ENCODE measurements at regions not wholly inside any gene's neighbourhood (a gene's known extent, or its start where the extent isn't known, plus 50 kb on each side); places are given as distances from the start of the nearest gene placed in this dataset.
A peak's percentile ranks its signal among the peaks of the same experiment; 100 is the strongest.

DNA sequence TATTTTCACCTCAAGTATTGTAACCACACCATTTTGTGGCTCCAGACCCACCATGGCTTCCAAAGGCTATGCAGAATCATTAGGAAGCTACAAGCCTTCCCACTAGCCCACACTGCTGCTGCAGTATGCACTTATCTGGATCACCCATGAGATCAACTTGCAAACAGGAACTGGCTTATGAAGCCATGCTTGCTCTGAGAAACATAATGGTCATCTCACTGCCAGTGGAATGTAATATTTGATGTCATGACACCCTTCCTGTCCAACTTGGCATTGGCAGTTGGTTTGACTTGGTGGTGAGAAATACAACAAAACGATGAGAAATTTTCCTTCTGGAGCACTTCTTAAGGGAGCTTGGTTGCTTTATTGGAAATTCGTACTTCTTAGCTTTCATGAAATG is 69.3 kb upstream of the FRMD6 start:
- Histone ChIP-seq H3K36me3 (replicated peaks in 1 of 2) (no peaks in the 10 kb centered on the region), H3K4me1 (replicated peaks in 1 of 2) (no peaks in the 10 kb centered on the region), H3K9me3 (replicated peaks in 1 of 3) (no peaks in the 10 kb centered on the region), H3K27ac (no peak overlapping the region), H3K27me3 (no peaks in the 10 kb centered on the region), H3K4me3 (no peak overlapping the region)
- no peak for DNase-seq
- 78 to 89% (median 81%) methylated on average over 2 of the region's 2 CpGs for WGBS, 4 donors
- intact Hi-C loops (cut with DNase I) = no loop called here
- TF ChIP-seq POLR2A (IDR thresholded peaks at IDR 0.05) = no peak
- TF ChIP-seq, protein P1, sequence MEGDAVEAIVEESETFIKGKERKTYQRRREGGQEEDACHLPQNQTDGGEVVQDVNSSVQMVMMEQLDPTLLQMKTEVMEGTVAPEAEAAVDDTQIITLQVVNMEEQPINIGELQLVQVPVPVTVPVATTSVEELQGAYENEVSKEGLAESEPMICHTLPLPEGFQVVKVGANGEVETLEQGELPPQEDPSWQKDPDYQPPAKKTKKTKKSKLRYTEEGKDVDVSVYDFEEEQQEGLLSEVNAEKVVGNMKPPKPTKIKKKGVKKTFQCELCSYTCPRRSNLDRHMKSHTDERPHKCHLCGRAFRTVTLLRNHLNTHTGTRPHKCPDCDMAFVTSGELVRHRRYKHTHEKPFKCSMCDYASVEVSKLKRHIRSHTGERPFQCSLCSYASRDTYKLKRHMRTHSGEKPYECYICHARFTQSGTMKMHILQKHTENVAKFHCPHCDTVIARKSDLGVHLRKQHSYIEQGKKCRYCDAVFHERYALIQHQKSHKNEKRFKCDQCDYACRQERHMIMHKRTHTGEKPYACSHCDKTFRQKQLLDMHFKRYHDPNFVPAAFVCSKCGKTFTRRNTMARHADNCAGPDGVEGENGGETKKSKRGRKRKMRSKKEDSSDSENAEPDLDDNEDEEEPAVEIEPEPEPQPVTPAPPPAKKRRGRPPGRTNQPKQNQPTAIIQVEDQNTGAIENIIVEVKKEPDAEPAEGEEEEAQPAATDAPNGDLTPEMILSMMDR (IDR thresholded peaks at IDR 0.05) = no peak

DNA sequence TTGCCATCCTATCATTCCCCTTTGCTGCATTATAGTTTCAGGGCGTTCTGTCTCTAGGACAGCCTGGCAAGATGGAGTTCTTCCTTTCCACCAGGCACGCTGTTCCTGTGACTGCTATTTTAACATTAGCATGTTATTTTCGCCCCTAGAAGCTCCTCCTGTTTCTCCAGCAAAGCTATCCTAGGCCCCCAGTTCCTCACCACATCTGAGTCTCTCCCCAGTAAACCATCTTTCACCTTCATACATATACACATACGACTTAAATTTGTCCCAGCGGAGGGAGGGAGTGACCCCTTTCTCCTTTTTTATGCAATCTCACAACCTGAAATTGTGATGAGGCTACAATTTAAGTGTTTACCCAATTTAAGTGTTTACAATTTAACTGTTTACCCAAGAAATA is 66.7 kb upstream of the FRMD6 start:
- H3K9me3 ChIP-seq (replicated peaks in 1 of 3) = no peaks in the 10 kb centered on the region
- H3K27ac ChIP-seq = no peak overlapping the region
- DNase-seq = no peak
- no peak for TF ChIP-seq POLR2A (IDR thresholded peaks at IDR 0.05)
- TF ChIP-seq, protein P1 (IDR thresholded peaks at IDR 0.05) = no peak
- WGBS, 4 donors = 80 to 88% (median 84%) methylated on average over 5 of the region's 5 CpGs
- H3K27me3 ChIP-seq = no peaks in the 10 kb centered on the region
- intact Hi-C loops (cut with DNase I) = no loop called here
- no peak overlapping the region for H3K4me3 ChIP-seq
- H3K36me3 ChIP-seq (replicated peaks in 1 of 2) = no peaks in the 10 kb centered on the region
- H3K4me1 ChIP-seq (replicated peaks in 1 of 2) = no peaks in the 10 kb centered on the region

DNA sequence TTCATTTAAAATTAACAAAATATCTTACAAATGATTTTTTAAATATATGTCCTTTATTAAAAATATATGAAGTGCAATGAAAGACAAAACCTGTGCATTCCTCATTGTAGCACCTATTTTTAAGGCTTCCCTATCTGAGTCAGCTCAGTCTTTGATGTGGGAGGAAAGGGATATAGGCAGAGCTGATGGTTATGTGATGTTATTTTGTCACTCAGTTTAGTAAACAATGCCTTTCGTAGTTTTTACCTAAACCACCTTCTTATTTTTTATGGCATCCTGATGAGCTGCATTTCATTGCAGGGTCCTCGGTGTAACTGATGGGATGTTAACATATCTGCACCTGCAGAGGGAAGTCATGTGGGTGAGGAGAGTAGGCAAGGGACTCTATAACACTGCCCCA is 58.9 kb upstream of the FRMD6 start:
- WGBS, 4 donors = 67 to 84% (median 76%) methylated on average over 2 of the region's 2 CpGs
- intact Hi-C loops (cut with DNase I) = no loop called here
- H3K36me3 ChIP-seq (replicated peaks in 1 of 2) = no peaks in the 10 kb centered on the region
- H3K4me1 ChIP-seq (replicated peaks in 1 of 2) = no peaks in the 10 kb centered on the region
- no peaks in the 10 kb centered on the region for H3K9me3 ChIP-seq (replicated peaks in 1 of 3)
- DNase-seq = no peak
- H3K4me3 ChIP-seq = no peak overlapping the region
- no peaks in the 10 kb centered on the region for H3K27me3 ChIP-seq
- TF ChIP-seq POLR2A (IDR thresholded peaks at IDR 0.05) = no peak
- TF ChIP-seq, protein P1 (IDR thresholded peaks at IDR 0.05) = no peak
- H3K27ac ChIP-seq = no peak overlapping the region

DNA sequence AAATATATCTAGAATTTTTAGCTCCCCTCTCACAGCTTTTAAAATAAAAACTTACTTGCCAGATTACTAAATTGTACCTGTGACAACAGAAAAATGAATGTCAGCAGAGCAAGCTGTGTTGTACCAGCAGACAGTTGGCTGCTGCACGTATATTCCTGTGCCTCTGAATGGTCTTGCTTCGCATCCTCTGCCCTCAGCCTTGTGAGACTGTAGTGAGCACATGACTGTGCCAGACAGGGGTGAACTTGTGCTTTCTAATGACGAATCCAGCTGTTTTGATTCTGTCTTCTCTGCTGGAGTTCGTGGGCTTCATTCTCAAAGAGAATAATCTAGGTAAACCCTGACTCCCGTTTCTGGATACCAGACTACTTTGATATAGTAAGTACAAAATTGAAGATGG is 58.3 kb upstream of the FRMD6 start:
- H3K4me3 ChIP-seq = no peak overlapping the region
- TF ChIP-seq, protein P1 (IDR thresholded peaks at IDR 0.05) = no peak
- TF ChIP-seq POLR2A (IDR thresholded peaks at IDR 0.05) = no peak
- 20 to 78% (median 50%) methylated on average over 5 of the region's 5 CpGs for WGBS, 4 donors
- intact Hi-C loops (cut with DNase I) = no loop called here
- peak in 5 of 7 donors; percentile 36 to 60 (median 43) for DNase-seq
- no peaks in the 10 kb centered on the region for H3K27me3 ChIP-seq
- no peak overlapping the region for H3K27ac ChIP-seq
- no peaks in the 10 kb centered on the region for H3K36me3 ChIP-seq (replicated peaks in 1 of 2)
- H3K4me1 ChIP-seq (replicated peaks in 1 of 2) = no peaks in the 10 kb centered on the region
- no peaks in the 10 kb centered on the region for H3K9me3 ChIP-seq (replicated peaks in 1 of 3)

Measured in adrenal gland (tissue), 9 donors.